Breast epithelium (tissue), 4 donors: ENCODE measurements at regions not wholly inside any gene's neighbourhood (a gene's known extent, or its start where the extent isn't known, plus 50 kb on each side); places are given as distances from the start of the nearest gene placed in this dataset.

Experiments
- DNase-seq, 2 donors: peaks; one replicate each; pipeline ENCODE4 v3.0.0-alpha.2; 2019; ENCODE audit warnings: low spot score in 2 of 2
- H3K27ac ChIP-seq, 2 donors: fragments of 200-600 bp; sonication (generic) in 1 of 2; one replicate each; pipeline ENCODE4 v1.5.1; 2016 to 2019; ENCODE audit warnings: mild to moderate bottlenecking in 1 of 2
- H3K27me3 ChIP-seq, 2 donors: fragments of 200-600 bp; sonication (generic) in 1 of 2; one replicate each; pipeline versions ENCODE4 v1.5.1 to v1.6.0; 2017 to 2019; ENCODE audit warnings: control low read depth in 1 of 2, mild to moderate bottlenecking in 1 of 2
- H3K36me3 ChIP-seq: fragments of 200-600 bp; one replicate; pipeline ENCODE4 v1.5.1; 2019
- H3K4me1 ChIP-seq, 2 donors: fragments of 200-600 bp; sonication (generic); one replicate each; pipeline ENCODE4 v1.5.1; 2016 to 2019; ENCODE audit warnings: control low read depth in 1 of 2
- H3K4me3 ChIP-seq, 3 donors: fragments of 200-600 bp; sonication (generic); 1 replicate in 2 of 3; 2 replicates in 1 of 3; pipeline ENCODE4 v1.5.1; 2016 to 2019; ENCODE audit warnings: mild to moderate bottlenecking in 3 of 3, moderate library complexity in 2 of 3
- H3K9me3 ChIP-seq, 2 donors: fragments of 200-600 bp; sonication (generic) in 1 of 2; one replicate each; pipeline ENCODE4 v1.5.1; 2016 to 2019; ENCODE audit warnings: control low read depth in 1 of 2
- CTCF ChIP-seq, 3 donors: fragments of 450-650 bp; IDR thresholded peaks; one replicate each; pipeline ENCODE4 v1.5.1; 2016 to 2017; ENCODE audit warnings: antibody characterized with exemption in 3 of 3, mild to moderate bottlenecking in 3 of 3, moderate library complexity in 3 of 3
- POLR2A ChIP-seq: fragments of 450-650 bp; IDR thresholded peaks from one replicate; pipeline ENCODE4 v1.6.1; 2016; ENCODE audit warnings: antibody characterized with exemption, mild to moderate bottlenecking, moderate library complexity
- POLR2AphosphoS5 ChIP-seq, 3 donors: sonication (generic); formaldehyde crosslinking; IDR thresholded peaks; one replicate each; pipeline ENCODE4 v1.6.1; 2017; ENCODE audit warnings: antibody characterized with exemption in 3 of 3
- intact Hi-C: fragments of 100-400 bp; cut with DNase I; formaldehyde crosslinking; loops from one replicate; pipeline ENCODE4 v1.15.1; 2023; ENCODE audit warnings: low total_unique reads

- TF ChIP-seq CTCF (IDR thresholded peaks at IDR 0.05) (no peak), POLR2A (no peak), POLR2AphosphoS5 (IDR thresholded peaks at IDR 0.05) (no peak)
- H3K4me1 ChIP-seq: no peaks in the 10 kb centered on the region
- intact Hi-C loops: no loop called here
- no peaks in the 10 kb centered on the region for H3K27me3 ChIP-seq
- no peak overlapping the region for H3K27ac ChIP-seq
- DNase-seq: no peak
- no peaks in the 10 kb centered on the region for H3K9me3 ChIP-seq
- H3K36me3 ChIP-seq: no peaks in the 10 kb centered on the region
- H3K4me3 ChIP-seq: no peak overlapping the region
These were observed 62.8 kb downstream of the FAM9B start for GRCh38 chrX:8971116-8971515.

GRCh38 chrX:8969378-8969777, 64.5 kb downstream of the FAM9B start:
- H3K36me3 ChIP-seq: no peaks in the 10 kb centered on the region
- intact Hi-C loops: no loop called here
- H3K4me1 ChIP-seq: no peaks in the 10 kb centered on the region
- no peak for DNase-seq
- H3K27ac ChIP-seq: no peak overlapping the region
- H3K9me3 ChIP-seq: peaks cover 0 to 10% of the 10 kb centered on the region in 2 donors
- no peak overlapping the region for H3K4me3 ChIP-seq
- TF ChIP-seq POLR2A: no peak
- TF ChIP-seq CTCF (IDR thresholded peaks at IDR 0.05): no peak
- no peak for TF ChIP-seq POLR2AphosphoS5 (IDR thresholded peaks at IDR 0.05)
- H3K27me3 ChIP-seq: no peaks in the 10 kb centered on the region

GRCh38 chrX:8967461-8967860, 66.5 kb downstream of the FAM9B start:
- Histone ChIP-seq H3K4me3 (no peak overlapping the region), H3K9me3 (peaks cover 0 to 24% of the 10 kb centered on the region in 2 donors), H3K4me1 (no peaks in the 10 kb centered on the region), H3K27me3 (no peaks in the 10 kb centered on the region), H3K27ac (no peak overlapping the region), H3K36me3 (no peaks in the 10 kb centered on the region)
- intact Hi-C loops: no loop called here
- DNase-seq: no peak
- TF ChIP-seq CTCF (IDR thresholded peaks at IDR 0.05) (no peak), POLR2AphosphoS5 (IDR thresholded peaks at IDR 0.05) (no peak), POLR2A (no peak)

- H3K4me1 ChIP-seq: no peaks in the 10 kb centered on the region
- peaks cover 0 to 6% of the 10 kb centered on the region in 2 donors for H3K27me3 ChIP-seq
- no peak for DNase-seq
- TF ChIP-seq POLR2A: no peak
- no peak for TF ChIP-seq CTCF (IDR thresholded peaks at IDR 0.05)
- TF ChIP-seq POLR2AphosphoS5 (IDR thresholded peaks at IDR 0.05): no peak
- no peaks in the 10 kb centered on the region for H3K36me3 ChIP-seq
- no peak overlapping the region for H3K4me3 ChIP-seq
- H3K9me3 ChIP-seq: peaks cover 0 to 26% of the 10 kb centered on the region in 2 donors
- intact Hi-C loops: no loop called here
- no peak overlapping the region for H3K27ac ChIP-seq
These were observed 72.9 kb downstream of the FAM9B start for GRCh38 chrX:8960957-8961468.

- no peak for DNase-seq
- Histone ChIP-seq H3K27me3 (peaks cover 0 to 13% of the 10 kb centered on the region in 2 donors), H3K4me3 (no peak overlapping the region), H3K4me1 (no peaks in the 10 kb centered on the region), H3K9me3 (no peaks in the 10 kb centered on the region), H3K36me3 (no peaks in the 10 kb centered on the region), H3K27ac (no peak overlapping the region)
- no peak for TF ChIP-seq CTCF (IDR thresholded peaks at IDR 0.05)
- intact Hi-C loops: no loop called here
These were observed 78.4 kb downstream of the FAM9B start for GRCh38 chrX:8955511-8955910.
